Heart left ventricle (tissue), 13 donors: ENCODE measurements at regions not wholly inside any gene's neighbourhood (a gene's known extent, or its start where the extent isn't known, plus 50 kb on each side); places are given as distances from the start of the nearest gene placed in this dataset.

Experiments used
- CTCF ChIP-seq, 12 donors: fragments of 200-600 bp; sonication (generic) in 4 of 12; IDR thresholded peaks; one replicate each; pipeline versions ENCODE4 v1.5.0 to v1.8.0; 2018 to 2022; ENCODE audit warnings: antibody characterized with exemption in 12 of 12, mild to moderate bottlenecking in 5 of 12
- POLR2A ChIP-seq, 2 donors: fragments of 450-650 bp; IDR thresholded peaks; one replicate each; pipeline ENCODE4 v1.6.1; 2017; ENCODE audit warnings: antibody characterized with exemption in 2 of 2, mild to moderate bottlenecking in 2 of 2, moderate library complexity in 2 of 2
- donor health status: ischemic (EF 13 %, LVEDD 7.1; RV severe dilation, severe dysfunction).
- donor health status: DM: no; HTN: yes; CAD: no.
- donor health status: DM: no; HTN: no; CAD: no.
- donor health status: ischemic (EF 25% LVEDD 6.9; RV normal size, moderate dysfunction).
- donor health status: ischemic (EF 25% LVEDD 5.7; RV mildly dilated, moderate dysfunction).
- donor health status: ischemic (EF 35%, LVEDD 5.7; RV mildly dilated, moderate dysfunction).
- donor health status: nonischemic (EF 11% LVEDD 7.7; RV severe dilation, severe dysfunction).
- donor health status: DM: yes; HTN: yes; CAD: no.
- donor health status: PGD.
- donor health status: ischemic (EF 29% LVEDD 5.4; RV normal size, mild dysfunction).
- donor health status: nonischemic (EF 23%, LVEDD 6.1; RV moderate dilation, normal function).

GRCh38 chr15:35693886-35694285 lies 147.9 kb upstream of the DPH6 start:
- TF ChIP-seq CTCF (IDR thresholded peaks at IDR 0.05), result no peak
- TF ChIP-seq POLR2A (IDR thresholded peaks at IDR 0.05), result no peak
